DOHH2 (cell line): ENCODE measurements at regions not wholly inside any gene's neighbourhood (a gene's known extent, or its start where the extent isn't known, plus 50 kb on each side); places are given as distances from the start of the nearest gene placed in this dataset.

Experiments used
- H3F3A ChIP-seq: fragments of 200-600 bp; sonication (generic), shearing (Covaris generic); 2 replicates; pipeline ENCODE4 v1.6.0; 2016; ENCODE audit warnings: antibody characterized with exemption, mild to moderate bottlenecking; ENCODE audit not compliant: control insufficient read depth, insufficient read depth
- H3K27ac ChIP-seq: fragments of 200-600 bp; sonication (generic); 2 replicates; pipeline ENCODE4 v1.5.1; 2014; ENCODE audit warnings: low read depth, mild to moderate bottlenecking, low read length, moderate library complexity
- H3K27me3 ChIP-seq: fragments of 200-600 bp; sonication (generic); 2 replicates; pipeline ENCODE4 v1.6.1; 2014; ENCODE audit warnings: mild to moderate bottlenecking, low read length, mixed read lengths; ENCODE audit not compliant: control insufficient read depth
- H3K36me3 ChIP-seq: fragments of 200-600 bp; sonication (generic); 2 replicates; pipeline ENCODE4 v1.6.1; 2014; ENCODE audit warnings: mild to moderate bottlenecking, low read length, moderate library complexity, mixed read lengths; ENCODE audit not compliant: control insufficient read depth
- H3K4me1 ChIP-seq: fragments of 200-600 bp; sonication (generic); 2 replicates; pipeline ENCODE4 v1.6.1; 2014; ENCODE audit warnings: mild to moderate bottlenecking, low read length, mixed read lengths; ENCODE audit not compliant: control insufficient read depth
- H3K4me2 ChIP-seq: fragments of 200-600 bp; sonication (generic); 2 replicates; pipeline ENCODE4 v1.6.0; 2014; ENCODE audit warnings: mild to moderate bottlenecking, low read length, moderate library complexity
- H3K4me3 ChIP-seq: fragments of 200-600 bp; sonication (generic); 2 replicates; pipeline ENCODE4 v1.5.1; 2014; ENCODE audit warnings: mild to moderate bottlenecking, low read length, mixed read lengths
- H3K79me2 ChIP-seq: fragments of 200-600 bp; sonication (generic); 2 replicates; pipeline ENCODE4 v1.6.1; 2014; ENCODE audit warnings: mild to moderate bottlenecking, low read length, mixed read lengths; ENCODE audit not compliant: control insufficient read depth
- H3K9me2 ChIP-seq: fragments of 200-600 bp; sonication (generic); replicated peaks from 2 replicates; pipeline ENCODE4 v1.6.1; 2014; ENCODE audit warnings: mild to moderate bottlenecking, low read length, mixed read lengths; ENCODE audit not compliant: control insufficient read depth
- H3K9me3 ChIP-seq: fragments of 200-600 bp; sonication (generic); 2 replicates; pipeline ENCODE4 v1.6.1; 2014; ENCODE audit warnings: antibody characterized with exemption, low read length, mixed read lengths; ENCODE audit not compliant: control insufficient read depth, insufficient read depth
- H4K20me1 ChIP-seq: fragments of 200-600 bp; sonication (generic); 2 replicates; pipeline ENCODE4 v1.6.0; 2014; ENCODE audit warnings: low read depth, mild to moderate bottlenecking, antibody characterized with exemption, low read length, moderate library complexity; ENCODE audit not compliant: control insufficient read depth, insufficient read depth
- CTCF ChIP-seq: fragments of 200-600 bp; sonication (generic); IDR thresholded peaks from one replicate; pipeline ENCODE4 v1.5.1; 2014; ENCODE audit warnings: antibody characterized with exemption, mild to moderate bottlenecking, low read depth, low read length; ENCODE audit not compliant: poor library complexity, severe bottlenecking
- EZH2phosphoT487 ChIP-seq: fragments of 200-600 bp; sonication (generic); IDR thresholded peaks from 2 replicates; pipeline ENCODE4 v1.6.1; 2017; ENCODE audit warnings: borderline replicate concordance, mild to moderate bottlenecking, antibody characterized with exemption, low read length, moderate library complexity, mixed read lengths

- Histone ChIP-seq H3K79me2 (no peaks in the 10 kb centered on the region), H4K20me1 (no peaks in the 10 kb centered on the region), H3K27ac (no peak overlapping the region), H3K4me2 (no peak overlapping the region), H3K9me2 (no peaks in the 10 kb centered on the region), H3K36me3 (no peaks in the 10 kb centered on the region), H3F3A (no peaks in the 10 kb centered on the region), H3K4me1 (no peaks in the 10 kb centered on the region), H3K27me3 (no peaks in the 10 kb centered on the region), H3K4me3 (no peak overlapping the region), H3K9me3 (no peaks in the 10 kb centered on the region)
- TF ChIP-seq CTCF (no peak), EZH2phosphoT487 (no peak)
Measured at GRCh38 chr5:4879075-4879474, 261.1 kb upstream of the ADAMTS16 start.

DNA sequence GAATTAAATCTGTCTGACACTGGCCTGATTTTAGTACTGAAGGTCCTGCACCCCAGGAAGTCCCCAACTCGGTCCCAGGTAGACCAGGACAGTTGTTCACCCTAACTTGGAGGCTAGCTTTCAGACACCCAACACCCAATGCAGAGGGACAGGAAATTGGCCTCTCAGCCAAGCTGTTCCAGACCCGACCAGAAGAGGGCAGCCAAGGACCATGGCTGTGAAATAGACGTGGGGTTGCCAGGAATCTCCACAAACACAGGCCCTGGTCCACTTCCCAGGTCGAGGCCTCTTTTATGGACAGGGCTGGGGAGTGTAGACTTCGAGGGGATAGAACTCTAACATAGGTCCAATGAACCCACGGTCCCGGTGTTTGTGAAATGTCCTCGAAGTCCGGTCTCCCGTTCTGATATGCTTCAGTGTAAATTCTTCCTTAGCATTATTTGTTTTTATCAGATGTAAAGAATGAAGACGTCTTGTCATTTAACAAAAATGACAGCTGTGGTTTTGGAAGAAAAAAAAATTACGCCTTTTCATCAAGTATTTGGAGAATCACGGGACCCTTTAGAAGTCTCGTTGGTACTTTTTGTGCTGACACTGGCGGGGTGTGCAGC, 260.3 kb upstream of the ADAMTS16 start:
- Histone ChIP-seq H3K27ac (no peak overlapping the region), H3K4me3 (no peak overlapping the region), H3K36me3 (no peaks in the 10 kb centered on the region), H3K79me2 (no peaks in the 10 kb centered on the region), H4K20me1 (no peaks in the 10 kb centered on the region), H3F3A (no peaks in the 10 kb centered on the region), H3K4me2 (no peak overlapping the region), H3K4me1 (no peaks in the 10 kb centered on the region), H3K9me3 (no peaks in the 10 kb centered on the region), H3K9me2 (no peaks in the 10 kb centered on the region), H3K27me3 (no peaks in the 10 kb centered on the region)
- TF ChIP-seq EZH2phosphoT487 (no peak), CTCF (peak; percentile 86)

GRCh38 chr5:4880304-4880741, 259.8 kb upstream of the ADAMTS16 start:
- H3F3A ChIP-seq = no peaks in the 10 kb centered on the region
- no peaks in the 10 kb centered on the region for H3K4me1 ChIP-seq
- no peaks in the 10 kb centered on the region for H3K27me3 ChIP-seq
- H3K27ac ChIP-seq = no peak overlapping the region
- no peak overlapping the region for H3K4me3 ChIP-seq
- no peaks in the 10 kb centered on the region for H3K36me3 ChIP-seq
- H4K20me1 ChIP-seq = no peaks in the 10 kb centered on the region
- no peaks in the 10 kb centered on the region for H3K9me3 ChIP-seq
- H3K9me2 ChIP-seq = no peaks in the 10 kb centered on the region
- TF ChIP-seq CTCF (no peak), EZH2phosphoT487 (no peak)
- no peak overlapping the region for H3K4me2 ChIP-seq
- H3K79me2 ChIP-seq = no peaks in the 10 kb centered on the region
